PC-9 (cell line): ENCODE measurements at regions not wholly inside any gene's neighbourhood (a gene's known extent, or its start where the extent isn't known, plus 50 kb on each side); places are given as distances from the start of the nearest gene placed in this dataset.

Source experiments
- CTCF ChIP-seq: fragments of 200-600 bp; sonication (generic); conservative IDR thresholded peaks from 2 replicates; pipeline ENCODE4 v1.6.1; 2017; ENCODE audit warnings: mixed run types, antibody characterized with exemption, mild to moderate bottlenecking, moderate library complexity
- EZH2 ChIP-seq: fragments of 200-600 bp; sonication (generic); IDR thresholded peaks from 2 replicates; pipeline ENCODE4 v1.8.0; 2017; ENCODE audit warnings: antibody characterized with exemption, low read depth

GRCh38 chr16:62568926-62569325 is 532.7 kb upstream of the CDH8 start:
- no peak for TF ChIP-seq CTCF
- TF ChIP-seq EZH2 = no peak
